ENCODE measurements at regions not wholly inside any gene's neighbourhood (a gene's known extent, or its start where the extent isn't known, plus 50 kb on each side); places are given as distances from the start of the nearest gene placed in this dataset.

DNA sequence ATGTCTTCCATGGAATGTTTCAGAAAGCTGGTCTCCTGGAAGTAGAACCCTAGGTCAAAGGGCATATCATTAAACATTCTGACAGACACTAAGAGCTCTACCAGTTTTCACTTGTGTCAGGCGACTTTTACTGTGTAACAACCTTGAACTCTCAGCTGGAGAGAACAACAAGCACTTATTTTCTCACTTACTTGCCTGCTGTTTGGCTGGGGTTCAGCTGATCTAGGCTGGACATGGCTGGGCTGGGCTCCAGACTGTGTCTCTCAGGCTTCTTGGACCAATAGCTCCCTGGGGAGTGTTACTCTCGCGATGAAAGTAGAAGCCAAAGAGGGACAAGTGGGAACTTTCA lies 527.3 kb downstream of the SHQ1 start:
- TF ChIP-seq, protein P1, sequence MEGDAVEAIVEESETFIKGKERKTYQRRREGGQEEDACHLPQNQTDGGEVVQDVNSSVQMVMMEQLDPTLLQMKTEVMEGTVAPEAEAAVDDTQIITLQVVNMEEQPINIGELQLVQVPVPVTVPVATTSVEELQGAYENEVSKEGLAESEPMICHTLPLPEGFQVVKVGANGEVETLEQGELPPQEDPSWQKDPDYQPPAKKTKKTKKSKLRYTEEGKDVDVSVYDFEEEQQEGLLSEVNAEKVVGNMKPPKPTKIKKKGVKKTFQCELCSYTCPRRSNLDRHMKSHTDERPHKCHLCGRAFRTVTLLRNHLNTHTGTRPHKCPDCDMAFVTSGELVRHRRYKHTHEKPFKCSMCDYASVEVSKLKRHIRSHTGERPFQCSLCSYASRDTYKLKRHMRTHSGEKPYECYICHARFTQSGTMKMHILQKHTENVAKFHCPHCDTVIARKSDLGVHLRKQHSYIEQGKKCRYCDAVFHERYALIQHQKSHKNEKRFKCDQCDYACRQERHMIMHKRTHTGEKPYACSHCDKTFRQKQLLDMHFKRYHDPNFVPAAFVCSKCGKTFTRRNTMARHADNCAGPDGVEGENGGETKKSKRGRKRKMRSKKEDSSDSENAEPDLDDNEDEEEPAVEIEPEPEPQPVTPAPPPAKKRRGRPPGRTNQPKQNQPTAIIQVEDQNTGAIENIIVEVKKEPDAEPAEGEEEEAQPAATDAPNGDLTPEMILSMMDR (IDR thresholded peaks at IDR 0.05) = no peak
- TF ChIP-seq EZH2phosphoT487 (IDR thresholded peaks at IDR 0.05) = no peak
- no peak for TF ChIP-seq EZH2 (IDR thresholded peaks at IDR 0.05)
